ENCODE measurements at regions not wholly inside any gene's neighbourhood (a gene's known extent, or its start where the extent isn't known, plus 50 kb on each side); places are given as distances from the start of the nearest gene placed in this dataset.

- H3K4me3 ChIP-seq (ENCODE audit: low read length): no peak overlapping the region
- no peaks in the 10 kb centered on the region for H3K36me3 ChIP-seq (ENCODE audit: insufficient read depth, low read depth, low read length)
- peaks cover 10% of the 10 kb centered on the region; the same call in 1 of the 2 replicates for H3K4me1 ChIP-seq (ENCODE audit: insufficient read depth, low read length)
- peaks cover 5% of the 10 kb centered on the region; the same call in 1 of the 2 replicates for H3K27me3 ChIP-seq (ENCODE audit: insufficient read depth, low read length)
- no peak overlapping the region for H3K27ac ChIP-seq (ENCODE audit: low read length)
- H3K9me3 ChIP-seq (ENCODE audit: insufficient read depth, low read depth, low read length): no peaks in the 10 kb centered on the region
- no peak overlapping the region for H3K9ac ChIP-seq (ENCODE audit: low read depth, low read length)
Measured at GRCh38 chr3:150169330-150169940, 198.7 kb upstream of the PFN2 start.

- Histone ChIP-seq H3K27ac (ENCODE audit: low read length) (no peak overlapping the region), H3K36me3 (ENCODE audit: insufficient read depth, low read depth, low read length) (no peaks in the 10 kb centered on the region), H3K4me3 (ENCODE audit: low read length) (no peak overlapping the region), H3K9ac (ENCODE audit: low read depth, low read length) (no peak overlapping the region), H3K4me1 (ENCODE audit: insufficient read depth, low read length) (peaks cover 10% of the 10 kb centered on the region; the same call in 1 of the 2 replicates), H3K27me3 (ENCODE audit: insufficient read depth, low read length) (peaks cover 5% of the 10 kb centered on the region; the same call in 1 of the 2 replicates), H3K9me3 (ENCODE audit: insufficient read depth, low read depth, low read length) (no peaks in the 10 kb centered on the region)
Measured at GRCh38 chr3:150168698-150169097, 198.0 kb upstream of the PFN2 start.

DNA sequence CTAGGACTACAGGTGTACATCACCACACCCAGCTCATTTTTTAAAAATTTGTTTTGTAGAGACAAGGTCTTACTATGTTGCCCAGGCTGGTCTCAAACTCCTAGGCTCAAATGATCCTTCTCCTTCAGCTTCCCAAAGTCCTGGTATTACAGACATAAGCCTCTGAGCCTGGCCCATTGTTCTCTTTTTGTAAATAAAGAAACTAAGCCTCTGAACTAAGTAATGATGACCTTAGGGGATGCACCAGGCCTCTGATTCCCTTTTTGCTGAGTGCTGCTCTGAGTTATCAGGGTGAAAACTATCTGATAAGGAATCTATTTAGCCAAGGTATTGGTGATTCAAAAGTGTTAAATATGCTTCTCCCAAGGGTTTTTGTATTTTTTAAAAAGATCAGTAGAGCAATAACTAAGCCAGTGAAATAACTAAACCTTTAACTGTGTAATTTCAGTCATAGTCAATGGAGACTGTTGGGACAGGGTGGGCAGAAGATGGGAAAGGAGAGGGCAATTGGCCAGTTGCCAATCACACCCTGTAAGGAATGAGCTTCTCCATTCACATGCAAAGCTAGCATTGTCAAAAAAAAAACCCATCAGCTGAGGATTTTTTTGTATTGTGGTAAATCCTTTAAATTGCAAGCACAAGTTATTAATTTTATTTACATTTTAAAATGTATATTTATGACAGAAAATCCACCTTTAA is 194.8 kb upstream of the PFN2 start:
- Histone ChIP-seq H3K9ac (ENCODE audit: low read depth, low read length) (no peak overlapping the region), H3K27me3 (ENCODE audit: insufficient read depth, low read length) (no peaks in the 10 kb centered on the region), H3K27ac (ENCODE audit: low read length) (no peak overlapping the region), H3K9me3 (ENCODE audit: insufficient read depth, low read depth, low read length) (no peaks in the 10 kb centered on the region), H3K36me3 (ENCODE audit: insufficient read depth, low read depth, low read length) (no peaks in the 10 kb centered on the region), H3K4me1 (ENCODE audit: insufficient read depth, low read length) (peaks cover 10% of the 10 kb centered on the region; the same call in 1 of the 2 replicates), H3K4me3 (ENCODE audit: low read length) (no peak overlapping the region)

DNA sequence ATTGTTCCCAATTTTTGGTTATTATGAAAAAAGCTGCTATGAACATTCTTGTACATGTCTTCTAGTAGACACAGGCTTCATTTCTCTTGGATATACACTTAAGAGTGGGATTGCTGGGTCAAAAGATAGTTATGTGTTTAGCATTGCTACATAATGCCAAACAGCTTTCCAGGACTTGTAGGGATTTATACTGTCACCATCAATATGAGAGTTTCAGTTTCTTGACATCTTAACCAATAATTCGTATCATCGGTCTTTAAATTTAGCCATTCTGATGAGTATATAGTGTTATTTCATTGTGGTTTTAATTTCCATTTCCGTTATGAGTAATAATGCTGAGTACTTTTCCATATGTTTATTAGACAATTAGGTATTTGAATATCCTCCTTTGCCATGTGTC is 190.3 kb upstream of the PFN2 start:
- Histone ChIP-seq H3K4me1 (ENCODE audit: insufficient read depth, low read length) (peaks cover 6% of the 10 kb centered on the region; the same call in 1 of the 2 replicates), H3K9ac (ENCODE audit: low read depth, low read length) (no peak overlapping the region), H3K27me3 (ENCODE audit: insufficient read depth, low read length) (no peaks in the 10 kb centered on the region), H3K36me3 (ENCODE audit: insufficient read depth, low read depth, low read length) (no peaks in the 10 kb centered on the region), H3K27ac (ENCODE audit: low read length) (no peak overlapping the region), H3K4me3 (ENCODE audit: low read length) (no peak overlapping the region), H3K9me3 (ENCODE audit: insufficient read depth, low read depth, low read length) (peaks cover 5% of the 10 kb centered on the region; the same call in 1 of the 2 replicates)

DNA sequence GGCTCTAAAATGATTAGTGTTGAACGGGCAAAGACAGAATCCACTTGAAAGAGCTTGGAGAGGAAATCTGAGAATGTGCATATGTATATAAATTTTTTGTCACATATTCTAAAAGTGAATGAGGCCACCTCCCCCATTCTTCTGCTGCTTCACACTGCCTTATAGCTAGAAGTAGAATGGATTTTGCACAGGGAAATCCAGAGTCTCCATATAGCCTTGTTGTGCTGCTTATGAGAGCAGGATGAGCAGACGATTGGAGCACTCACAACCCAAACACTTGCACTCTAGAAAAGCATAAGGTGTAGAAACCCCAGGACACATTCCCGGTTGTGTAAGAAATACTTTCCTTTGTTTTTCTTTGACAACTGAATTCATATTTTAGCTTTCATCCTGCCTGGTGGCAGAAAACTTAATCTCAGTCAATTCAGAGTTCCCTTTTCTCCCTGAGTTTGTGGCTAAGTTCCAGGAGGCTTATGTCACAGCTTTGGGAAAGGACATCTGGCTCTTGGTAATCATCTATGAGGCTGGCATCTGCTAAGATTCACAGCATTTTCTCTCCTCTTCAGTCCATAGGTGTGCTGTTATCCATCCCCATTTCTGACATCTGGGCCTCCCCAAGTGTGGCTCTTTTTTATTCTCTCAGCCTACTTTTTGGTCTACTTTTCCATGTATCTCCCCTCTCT is 188.4 kb upstream of the PFN2 start:
- H3K27ac ChIP-seq (ENCODE audit: low read length): no peak overlapping the region
- peaks cover 6% of the 10 kb centered on the region; the same call in 1 of the 2 replicates for H3K9me3 ChIP-seq (ENCODE audit: insufficient read depth, low read depth, low read length)
- H3K36me3 ChIP-seq (ENCODE audit: insufficient read depth, low read depth, low read length): no peaks in the 10 kb centered on the region
- no peaks in the 10 kb centered on the region for H3K27me3 ChIP-seq (ENCODE audit: insufficient read depth, low read length)
- no peak overlapping the region for H3K9ac ChIP-seq (ENCODE audit: low read depth, low read length)
- H3K4me3 ChIP-seq (ENCODE audit: low read length): no peak overlapping the region
- H3K4me1 ChIP-seq (ENCODE audit: insufficient read depth, low read length): no peaks in the 10 kb centered on the region

- H3K27ac ChIP-seq (ENCODE audit: low read length): no peak overlapping the region
- H3K9me3 ChIP-seq (ENCODE audit: insufficient read depth, low read depth, low read length): peaks cover 6% of the 10 kb centered on the region; the same call in 1 of the 2 replicates
- H3K27me3 ChIP-seq (ENCODE audit: insufficient read depth, low read length): no peaks in the 10 kb centered on the region
Measured at GRCh38 chr3:150152567-150152966, 181.9 kb upstream of the PFN2 start.

DNA sequence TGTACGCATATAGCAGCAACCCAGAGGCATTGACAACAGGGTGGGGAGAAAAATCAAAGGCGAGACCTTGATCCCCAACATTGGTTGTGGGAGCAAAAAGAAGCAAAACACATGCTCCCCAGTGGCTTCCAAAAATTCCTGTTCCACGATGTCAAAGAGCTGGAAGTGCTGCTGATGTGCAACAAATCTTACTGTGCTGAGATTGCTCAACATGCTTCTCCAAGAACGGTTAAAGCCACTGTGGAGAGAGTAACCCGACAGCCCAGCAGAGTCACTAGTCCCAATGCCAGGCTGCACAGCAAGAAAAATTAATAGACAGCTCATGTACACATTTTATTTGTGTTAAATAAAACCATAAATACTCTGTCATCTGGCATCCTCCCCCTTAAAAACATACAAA is 179.9 kb upstream of the PFN2 start:
- Histone ChIP-seq H3K36me3 (ENCODE audit: insufficient read depth, low read depth, low read length) (no peaks in the 10 kb centered on the region), H3K4me3 (ENCODE audit: low read length) (no peak overlapping the region), H3K9ac (ENCODE audit: low read depth, low read length) (no peak overlapping the region), H3K9me3 (ENCODE audit: insufficient read depth, low read depth, low read length) (no peaks in the 10 kb centered on the region), H3K4me1 (ENCODE audit: insufficient read depth, low read length) (no peaks in the 10 kb centered on the region), H3K27ac (ENCODE audit: low read length) (no peak overlapping the region), H3K27me3 (ENCODE audit: insufficient read depth, low read length) (no peaks in the 10 kb centered on the region)

More at GRCh38 chr3:150152567-150152966, 181.9 kb upstream of the PFN2 start:
- Histone ChIP-seq H3K4me1 (ENCODE audit: insufficient read depth, low read length) (no peaks in the 10 kb centered on the region), H3K9ac (ENCODE audit: low read depth, low read length) (no peak overlapping the region), H3K4me3 (ENCODE audit: low read length) (no peak overlapping the region), H3K36me3 (ENCODE audit: insufficient read depth, low read depth, low read length) (no peaks in the 10 kb centered on the region)

GRCh38 chr3:150149651-150150051 is 179.0 kb upstream of the PFN2 start:
- no peak overlapping the region for H3K27ac ChIP-seq (ENCODE audit: low read length)
- no peaks in the 10 kb centered on the region for H3K9me3 ChIP-seq (ENCODE audit: insufficient read depth, low read depth, low read length)
- H3K9ac ChIP-seq (ENCODE audit: low read depth, low read length): no peak overlapping the region
- no peaks in the 10 kb centered on the region for H3K4me1 ChIP-seq (ENCODE audit: insufficient read depth, low read length)
- H3K4me3 ChIP-seq (ENCODE audit: low read length): no peak overlapping the region
- no peaks in the 10 kb centered on the region for H3K27me3 ChIP-seq (ENCODE audit: insufficient read depth, low read length)
- no peaks in the 10 kb centered on the region for H3K36me3 ChIP-seq (ENCODE audit: insufficient read depth, low read depth, low read length)

DNA sequence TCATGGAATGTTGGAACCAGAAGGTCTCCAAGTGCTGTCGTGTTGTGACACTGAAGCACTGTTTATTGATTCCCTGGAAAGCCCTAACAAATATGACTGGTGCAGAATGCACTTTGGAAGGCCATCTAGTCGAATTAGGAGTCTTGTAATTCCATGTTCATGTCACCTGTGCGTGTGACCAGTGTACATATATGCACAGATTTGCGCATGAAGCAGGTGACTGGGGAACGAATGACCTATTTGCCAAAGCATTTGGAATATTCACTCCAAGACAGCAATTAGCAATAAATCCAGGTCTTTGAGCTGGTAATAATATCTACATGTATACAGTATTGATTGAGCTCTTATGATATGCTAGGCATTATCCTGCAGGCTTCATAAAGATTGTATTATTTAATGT is 177.5 kb upstream of the PFN2 start:
- H3K4me3 ChIP-seq (ENCODE audit: low read length): no peak overlapping the region
- no peak overlapping the region for H3K27ac ChIP-seq (ENCODE audit: low read length)

DNA sequence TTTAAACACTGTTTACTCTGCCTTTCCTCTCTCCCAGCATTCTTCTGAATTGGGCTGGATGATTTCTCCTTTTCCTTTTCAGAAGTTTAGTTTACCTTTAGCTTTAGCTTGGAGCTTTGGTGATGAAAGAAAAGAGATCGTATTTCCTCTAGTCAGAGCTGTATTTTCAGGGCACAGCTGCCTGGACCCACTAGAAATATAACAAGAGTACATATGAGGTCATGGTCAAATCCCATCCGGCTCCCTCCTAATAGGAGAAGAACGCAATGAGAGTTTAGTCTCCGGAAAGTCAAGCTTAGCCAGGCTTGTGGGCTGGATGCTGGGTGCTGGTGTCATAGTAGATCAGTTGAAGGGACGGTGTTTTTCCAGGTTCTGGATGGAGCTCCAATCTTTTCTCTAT is 177.1 kb upstream of the PFN2 start:
- Histone ChIP-seq H3K27ac (ENCODE audit: low read length) (no peak overlapping the region), H3K9ac (ENCODE audit: low read depth, low read length) (no peak overlapping the region), H3K36me3 (ENCODE audit: insufficient read depth, low read depth, low read length) (no peaks in the 10 kb centered on the region), H3K9me3 (ENCODE audit: insufficient read depth, low read depth, low read length) (no peaks in the 10 kb centered on the region), H3K27me3 (ENCODE audit: insufficient read depth, low read length) (no peaks in the 10 kb centered on the region), H3K4me3 (ENCODE audit: low read length) (no peak overlapping the region), H3K4me1 (ENCODE audit: insufficient read depth, low read length) (no peaks in the 10 kb centered on the region)

More for the DNA sequence above, 177.5 kb upstream of the PFN2 start:
- H3K36me3 ChIP-seq (ENCODE audit: insufficient read depth, low read depth, low read length): no peaks in the 10 kb centered on the region
- no peak overlapping the region for H3K9ac ChIP-seq (ENCODE audit: low read depth, low read length)
- H3K4me1 ChIP-seq (ENCODE audit: insufficient read depth, low read length): no peaks in the 10 kb centered on the region
- H3K27me3 ChIP-seq (ENCODE audit: insufficient read depth, low read length): no peaks in the 10 kb centered on the region
- H3K9me3 ChIP-seq (ENCODE audit: insufficient read depth, low read depth, low read length): no peaks in the 10 kb centered on the region

- Histone ChIP-seq H3K9me3 (ENCODE audit: insufficient read depth, low read depth, low read length) (no peaks in the 10 kb centered on the region), H3K4me3 (ENCODE audit: low read length) (no peak overlapping the region), H3K4me1 (ENCODE audit: insufficient read depth, low read length) (no peaks in the 10 kb centered on the region), H3K27ac (ENCODE audit: low read length) (no peak overlapping the region), H3K9ac (ENCODE audit: low read depth, low read length) (no peak overlapping the region), H3K27me3 (ENCODE audit: insufficient read depth, low read length) (no peaks in the 10 kb centered on the region), H3K36me3 (ENCODE audit: insufficient read depth, low read depth, low read length) (no peaks in the 10 kb centered on the region)
Measured at GRCh38 chr3:150146991-150147761, 176.5 kb upstream of the PFN2 start.

Measured in iPS-20b (cell line).